ENCODE measurements at regions not wholly inside any gene's neighbourhood (a gene's known extent, or its start where the extent isn't known, plus 50 kb on each side); places are given as distances from the start of the nearest gene placed in this dataset.

DNA sequence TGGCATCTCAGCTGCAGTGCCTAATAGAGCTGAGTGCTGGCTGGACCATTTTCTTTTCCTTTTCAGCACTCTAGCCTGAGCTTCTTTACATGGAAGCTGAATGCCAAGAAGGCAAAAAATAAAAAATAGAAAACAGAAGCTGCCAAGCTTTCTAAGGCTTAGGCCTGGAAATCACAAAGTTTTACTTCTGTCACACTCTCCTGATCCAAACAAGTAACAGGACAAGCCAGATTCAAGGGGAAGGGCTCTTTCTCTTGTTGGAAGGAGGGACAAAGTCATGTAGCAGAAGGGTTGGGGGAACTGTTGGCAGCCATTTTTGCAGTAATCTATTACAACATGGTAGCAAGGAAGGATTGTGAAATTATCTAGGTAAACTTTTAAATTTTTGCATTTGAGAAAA is 131.8 kb downstream of the MSL3 start:
- TF ChIP-seq, protein P1, sequence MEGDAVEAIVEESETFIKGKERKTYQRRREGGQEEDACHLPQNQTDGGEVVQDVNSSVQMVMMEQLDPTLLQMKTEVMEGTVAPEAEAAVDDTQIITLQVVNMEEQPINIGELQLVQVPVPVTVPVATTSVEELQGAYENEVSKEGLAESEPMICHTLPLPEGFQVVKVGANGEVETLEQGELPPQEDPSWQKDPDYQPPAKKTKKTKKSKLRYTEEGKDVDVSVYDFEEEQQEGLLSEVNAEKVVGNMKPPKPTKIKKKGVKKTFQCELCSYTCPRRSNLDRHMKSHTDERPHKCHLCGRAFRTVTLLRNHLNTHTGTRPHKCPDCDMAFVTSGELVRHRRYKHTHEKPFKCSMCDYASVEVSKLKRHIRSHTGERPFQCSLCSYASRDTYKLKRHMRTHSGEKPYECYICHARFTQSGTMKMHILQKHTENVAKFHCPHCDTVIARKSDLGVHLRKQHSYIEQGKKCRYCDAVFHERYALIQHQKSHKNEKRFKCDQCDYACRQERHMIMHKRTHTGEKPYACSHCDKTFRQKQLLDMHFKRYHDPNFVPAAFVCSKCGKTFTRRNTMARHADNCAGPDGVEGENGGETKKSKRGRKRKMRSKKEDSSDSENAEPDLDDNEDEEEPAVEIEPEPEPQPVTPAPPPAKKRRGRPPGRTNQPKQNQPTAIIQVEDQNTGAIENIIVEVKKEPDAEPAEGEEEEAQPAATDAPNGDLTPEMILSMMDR (conservative IDR thresholded peaks at IDR 0.05 in 1 of 2, IDR thresholded peaks at IDR 0.05 in 1 of 2; ENCODE audit: extremely low read depth in 1 of 2, insufficient read depth in 1 of 2, low read depth in 1 of 2, low read length in 2 of 2), result no peak
- no peak for TF ChIP-seq EZH2 (IDR thresholded peaks at IDR 0.05; ENCODE audit: borderline replicate concordance, low read length)

All from mammary epithelial cell (primary cell).